ENCODE measurements at regions not wholly inside any gene's neighbourhood (a gene's known extent, or its start where the extent isn't known, plus 50 kb on each side); places are given as distances from the start of the nearest gene placed in this dataset.
"Not testable (repeated sequence)": the region's sequence is repeated elsewhere in the genome, so short reads cannot be mapped to it uniquely, and the experiment has no call there.

- TF ChIP-seq CTCF (IDR thresholded peaks at IDR 0.05; ENCODE audit: low read depth, low read length); POLR2A (IDR thresholded peaks at IDR 0.05; ENCODE audit: extremely low read depth, insufficient read length); MYC (IDR thresholded peaks at IDR 0.05; ENCODE audit: low read depth, low read length): not testable (repeated sequence)
Observed at GRCh38 chr2:111264956-111265355, 144.2 kb downstream of the BCL2L11 start.
